ENCODE measurements at regions not wholly inside any gene's neighbourhood (a gene's known extent, or its start where the extent isn't known, plus 50 kb on each side); places are given as distances from the start of the nearest gene placed in this dataset.

DNA sequence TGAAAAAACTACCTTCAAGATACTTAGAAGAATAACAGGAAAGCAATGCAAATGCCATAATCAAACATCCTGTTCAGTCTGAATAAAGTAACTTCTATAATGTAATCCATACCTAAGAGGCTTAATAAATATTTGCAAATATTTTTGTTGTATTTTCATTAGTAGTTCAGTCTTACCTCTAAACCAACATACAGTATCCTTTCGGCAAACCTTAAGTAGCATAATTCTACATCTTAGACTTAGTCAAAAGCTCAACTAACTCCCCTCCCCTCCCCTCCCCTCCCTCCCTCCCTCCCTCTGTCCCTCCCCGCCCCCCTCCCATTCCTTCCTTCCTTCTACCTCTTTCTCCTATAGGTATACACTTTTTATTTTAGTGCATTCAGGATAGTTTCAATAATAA, 1373.2 kb downstream of the SUCLG1 start:
- no peak for DNase-seq

DNA sequence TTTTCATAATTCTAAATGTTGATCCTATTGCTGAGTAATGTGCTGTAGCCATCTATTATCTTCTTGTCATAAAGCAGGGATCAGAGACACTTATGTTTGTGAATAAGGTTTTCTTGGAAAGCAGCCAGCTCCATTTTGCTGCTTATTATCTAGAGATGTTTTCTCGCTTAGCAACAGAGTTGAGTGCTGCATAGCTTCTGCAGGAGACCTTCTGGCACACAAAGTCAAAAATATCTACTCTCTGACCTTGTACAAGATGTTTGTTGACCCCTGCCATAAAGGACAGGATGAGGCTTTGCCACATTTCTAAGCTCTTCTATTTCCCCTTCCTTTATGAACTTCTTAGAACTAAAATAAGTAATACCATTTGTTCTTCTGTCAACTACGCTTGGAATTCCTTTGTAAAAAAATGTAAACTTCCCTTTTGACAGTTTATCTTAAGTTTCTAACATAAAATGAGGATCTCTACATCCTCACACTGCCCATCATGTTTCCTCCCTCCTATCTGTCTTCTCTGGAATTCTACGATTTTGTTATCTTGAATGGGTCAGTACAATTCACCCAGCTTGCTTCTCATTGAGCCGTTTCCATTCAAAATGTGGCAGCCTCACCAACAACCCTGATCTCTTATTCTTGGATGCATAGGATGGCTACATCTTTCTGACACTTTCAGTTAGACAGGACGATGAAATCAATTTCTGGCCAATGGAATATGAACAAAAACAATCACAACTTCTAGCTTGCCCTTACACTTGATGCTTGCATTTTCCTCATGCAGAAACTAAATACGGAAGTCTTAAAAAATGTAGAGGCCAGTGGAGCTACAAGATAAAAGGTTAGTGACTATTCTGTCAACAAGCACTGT, 1377.0 kb downstream of the SUCLG1 start:
- peak; percentile 84 for DNase-seq

DNA sequence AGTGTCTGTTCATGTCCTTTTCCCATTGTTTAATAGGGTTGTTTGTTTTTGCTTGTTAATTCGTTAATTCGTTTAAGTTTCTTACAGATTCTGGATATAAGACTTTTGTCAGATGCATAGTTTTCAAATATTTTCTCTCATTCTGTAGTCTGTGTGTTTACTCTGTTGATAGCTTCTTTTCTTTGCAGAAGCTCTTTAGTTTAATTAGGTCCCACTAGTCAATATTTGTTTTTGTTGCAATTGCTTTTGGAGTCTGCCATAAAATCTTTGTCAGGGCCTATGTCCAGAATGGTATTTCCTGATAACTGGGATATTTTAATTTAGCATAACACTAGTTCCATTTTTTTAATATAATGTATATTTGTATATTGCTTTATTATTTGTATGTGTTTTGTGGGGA, 1380.1 kb downstream of the SUCLG1 start:
- DNase-seq: peak; percentile 20

DNA sequence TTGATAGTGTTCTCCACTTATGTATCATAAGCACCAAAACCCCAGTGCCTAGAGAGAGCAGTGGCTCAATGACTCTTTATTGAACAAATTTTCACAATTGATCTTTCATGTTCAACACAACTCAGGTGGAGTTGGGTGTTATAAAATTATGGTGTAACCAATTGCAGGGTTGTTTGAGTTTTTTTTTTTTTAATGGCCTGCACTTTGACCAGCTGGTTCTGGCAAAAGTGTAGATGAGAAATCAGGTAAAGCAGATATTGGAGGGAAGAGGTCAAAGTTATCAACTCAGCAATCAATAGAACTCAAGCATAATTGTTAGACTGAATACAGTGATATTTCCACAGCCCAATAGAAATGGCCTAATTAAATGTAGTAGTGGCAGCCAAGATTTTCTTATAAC, 1386.3 kb downstream of the SUCLG1 start:
- DNase-seq: no peak

DNA sequence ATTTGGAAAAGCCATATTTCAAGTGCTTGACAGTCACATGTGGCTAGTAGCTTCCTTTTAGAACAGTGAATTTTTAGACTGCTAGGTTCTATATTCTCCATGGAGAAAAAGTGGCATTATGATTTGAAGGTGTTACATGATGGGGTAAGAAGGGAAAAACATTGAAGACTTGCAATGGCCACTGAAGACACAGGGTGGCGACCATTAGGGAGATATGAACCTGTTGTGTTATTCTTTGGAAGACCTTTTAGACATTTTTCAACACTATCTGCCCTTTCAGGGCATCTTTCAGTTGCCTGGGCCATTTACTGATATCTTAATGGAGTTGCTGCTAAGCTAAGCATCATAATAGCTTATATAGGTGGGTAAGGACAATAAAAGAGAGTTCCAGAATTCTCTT, 1387.2 kb downstream of the SUCLG1 start:
- DNase-seq: no peak

DNA sequence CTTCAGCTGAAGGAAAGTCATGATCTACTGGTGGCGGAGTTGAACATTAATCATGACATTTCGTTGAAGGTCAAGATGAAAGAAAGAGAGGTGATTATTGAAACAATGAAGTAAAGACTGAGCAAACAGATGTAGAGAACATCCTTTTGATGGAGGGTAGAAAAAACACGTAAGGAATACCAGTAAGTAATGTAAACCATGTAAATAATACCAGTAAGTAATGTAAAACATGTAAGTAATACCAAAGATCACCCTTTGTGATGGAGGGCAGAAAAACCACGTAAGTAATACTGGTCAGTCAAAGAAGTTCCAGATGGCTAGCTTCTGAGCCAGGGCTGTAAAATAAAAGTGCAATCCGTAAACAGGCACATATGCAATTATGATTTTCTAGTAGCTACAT, 1387.7 kb downstream of the SUCLG1 start:
- DNase-seq: no peak

DNA sequence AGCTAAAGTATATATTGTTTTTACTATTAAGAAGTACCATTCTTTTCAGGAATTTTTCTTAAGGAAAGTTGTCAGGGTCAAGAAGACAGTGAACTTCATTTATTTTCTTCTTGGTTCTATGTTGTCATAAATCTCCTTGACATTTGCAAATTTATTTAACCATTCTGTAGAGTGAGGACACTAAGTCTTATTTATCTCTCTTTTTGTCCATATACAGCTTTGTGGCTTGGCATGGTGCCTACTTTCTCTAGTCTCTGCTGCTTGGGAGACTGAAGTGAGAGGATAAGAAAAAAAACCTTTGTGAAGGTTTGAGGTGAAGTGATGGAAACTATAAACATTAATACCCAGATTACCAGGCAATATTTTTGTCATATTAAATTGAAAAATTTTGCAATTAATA, 1389.4 kb downstream of the SUCLG1 start:
- no peak for DNase-seq

DNA sequence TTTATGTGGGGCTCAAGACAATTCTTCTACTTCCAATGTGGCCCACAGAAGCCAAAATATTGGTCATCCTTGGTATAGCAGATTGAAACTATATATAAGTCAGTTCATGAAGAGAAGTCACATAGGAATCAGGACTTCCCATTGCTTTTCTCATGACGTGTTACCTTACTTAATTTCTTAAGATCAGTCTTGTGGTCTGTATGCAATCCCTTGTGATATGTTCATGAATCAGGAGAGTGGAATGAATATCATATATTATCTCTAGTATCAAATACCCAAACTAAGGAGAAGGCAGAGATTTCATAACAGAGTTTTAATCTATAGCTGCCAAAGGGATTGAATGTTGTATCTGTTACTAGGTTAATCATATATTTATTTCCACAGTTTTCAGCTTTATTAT, 1390.4 kb downstream of the SUCLG1 start:
- DNase-seq: no peak

DNA sequence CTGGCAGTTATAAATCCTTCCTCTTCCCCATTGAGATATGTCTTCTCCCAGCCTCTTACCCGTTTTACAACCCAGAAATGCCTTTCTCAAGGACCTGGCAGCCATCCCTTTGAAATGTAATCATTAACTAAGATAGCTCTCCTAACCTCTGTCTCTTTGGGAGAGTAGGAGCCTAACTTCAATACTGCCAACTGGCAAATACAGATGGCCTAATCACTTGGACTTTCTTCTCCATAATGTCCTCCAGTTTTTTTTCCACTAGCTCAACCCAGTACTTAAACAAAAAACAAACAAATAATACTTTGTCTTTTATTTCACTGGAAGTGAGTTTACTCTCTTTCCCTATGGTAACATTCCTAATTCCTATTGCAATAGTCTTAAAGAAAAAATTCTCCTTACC, 1391.1 kb downstream of the SUCLG1 start:
- DNase-seq: no peak

DNA sequence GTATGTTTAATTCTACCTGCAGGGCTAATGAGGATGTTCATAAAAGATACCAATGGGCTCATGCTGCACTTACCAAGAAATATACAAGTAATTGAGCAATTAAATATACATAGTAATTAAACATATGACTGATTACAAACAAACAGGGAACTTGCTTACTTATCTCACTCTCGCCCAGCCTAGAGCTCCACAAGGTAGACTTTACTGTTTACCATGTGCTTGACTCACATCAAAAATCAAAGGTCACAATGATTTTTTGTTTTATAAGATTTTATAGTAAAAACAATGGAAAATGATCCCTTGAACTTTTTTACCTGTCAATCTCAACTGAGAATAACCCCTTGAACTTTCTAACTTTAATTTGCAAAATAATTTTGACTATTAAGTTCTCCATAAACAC, 1395.1 kb downstream of the SUCLG1 start:
- no peak for DNase-seq

DNA sequence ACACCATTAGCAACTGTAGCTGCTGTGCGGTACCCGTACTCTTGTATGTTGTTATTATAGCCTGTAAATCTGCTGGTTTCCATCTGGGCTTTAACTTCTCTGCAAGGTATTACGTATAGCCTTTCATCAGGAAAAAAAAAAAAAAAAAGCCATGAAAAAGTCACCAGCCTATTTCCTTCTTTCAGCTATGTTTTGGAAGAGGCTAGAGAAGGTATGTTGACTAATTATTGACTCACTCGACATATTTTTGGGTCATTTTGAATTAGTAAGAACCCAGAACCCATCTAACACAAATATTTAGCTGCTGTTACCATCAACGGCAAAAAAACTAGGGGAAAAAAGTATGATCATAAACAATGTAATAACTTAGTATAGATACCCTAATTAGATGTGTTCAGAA, 1395.6 kb downstream of the SUCLG1 start:
- DNase-seq: no peak

DNA sequence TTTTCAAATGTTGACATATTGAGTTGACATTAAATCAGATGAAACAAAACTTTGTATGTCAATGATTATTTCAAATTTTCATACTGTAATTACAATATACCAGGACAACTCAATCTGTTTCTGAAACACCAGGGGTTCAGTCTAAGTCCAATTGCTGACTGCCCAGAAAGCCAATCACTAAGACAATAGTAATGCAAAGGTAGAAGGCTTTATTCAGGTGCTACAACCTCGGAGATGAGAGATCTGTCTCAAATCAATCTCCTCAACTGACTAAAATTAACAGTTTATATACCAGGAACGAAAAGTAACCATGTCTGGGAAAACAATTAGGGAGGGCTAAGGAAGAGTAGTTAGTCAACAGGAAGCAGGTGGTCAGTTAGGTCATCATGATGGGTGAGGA, 1400.4 kb downstream of the SUCLG1 start:
- no peak for DNase-seq

DNA sequence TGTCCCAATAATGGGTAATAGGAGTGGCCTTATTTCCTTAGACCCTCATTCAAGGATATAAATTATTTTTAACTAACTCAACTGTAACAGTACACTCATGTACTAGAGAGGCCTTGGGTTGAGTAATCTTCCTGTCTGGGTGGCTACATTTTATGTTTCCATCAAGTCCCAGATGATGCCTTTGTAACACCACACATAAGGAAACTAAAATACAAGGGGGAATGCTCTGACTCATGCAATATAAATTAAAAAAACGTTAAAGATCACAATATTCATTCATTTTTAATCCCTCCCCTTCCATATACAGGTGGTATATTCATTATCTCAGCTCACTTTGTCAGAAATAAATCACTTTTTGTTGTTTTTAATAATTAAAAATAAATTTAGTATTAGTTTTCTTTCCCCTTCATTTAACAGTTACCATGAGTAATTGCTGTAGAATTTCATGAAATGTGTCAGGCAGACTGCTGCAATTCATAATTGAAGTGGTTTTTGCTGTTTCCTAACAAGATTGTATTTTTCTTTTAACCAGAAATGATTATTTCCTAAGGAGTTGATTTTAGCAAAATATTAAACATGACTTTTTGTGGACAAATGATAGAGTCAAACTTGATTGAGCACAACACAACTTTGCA, 1403.6 kb downstream of the SUCLG1 start:
- no peak for DNase-seq

DNA sequence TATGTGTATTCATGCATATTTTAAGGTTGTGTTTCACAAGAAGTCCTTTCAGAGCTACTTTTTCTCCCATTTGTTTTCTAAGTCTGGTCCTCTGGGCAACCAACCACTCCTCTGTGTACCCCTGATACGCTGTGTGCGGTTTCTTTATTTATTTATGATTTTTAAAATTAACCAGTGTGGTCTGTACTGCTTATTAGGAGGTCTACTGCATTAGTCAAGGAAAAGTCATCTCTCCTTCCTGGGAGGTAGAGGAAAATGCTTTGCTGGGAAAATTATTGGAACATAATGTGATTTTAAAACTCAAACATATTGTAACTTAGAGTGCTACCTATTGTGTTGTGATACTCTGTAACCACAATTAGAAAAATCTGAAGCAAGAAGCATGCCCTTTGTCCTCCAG, 1404.3 kb downstream of the SUCLG1 start:
- DNase-seq: no peak

DNA sequence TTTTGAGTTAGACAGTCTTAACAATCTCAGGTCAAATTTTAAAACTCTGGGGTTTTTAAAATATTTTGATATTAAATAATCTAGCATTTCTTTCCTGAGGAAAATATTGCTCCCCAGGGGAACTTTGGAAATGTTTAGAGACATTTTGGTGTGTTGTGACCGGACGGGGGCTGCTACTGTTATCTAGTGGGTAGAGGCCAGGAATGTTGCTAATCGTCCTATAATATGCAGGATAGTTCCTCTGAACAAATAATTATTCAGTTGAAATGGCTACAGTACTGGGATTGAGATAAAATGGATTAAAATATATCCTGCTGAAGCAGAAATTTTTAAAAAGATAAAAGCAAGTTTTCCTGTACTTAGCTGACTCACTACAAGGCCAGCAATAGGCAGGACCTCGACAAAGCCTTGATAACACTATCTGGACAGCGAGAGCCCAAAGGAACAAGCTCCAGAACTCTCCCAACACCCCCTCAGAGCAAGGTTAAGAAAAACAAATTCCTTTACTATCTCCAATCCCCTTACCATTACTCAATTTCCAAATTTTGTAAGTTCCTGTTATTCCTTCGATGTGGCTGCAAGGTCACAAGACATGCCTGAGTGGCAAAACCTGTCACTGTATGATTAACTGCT, 1407.4 kb downstream of the SUCLG1 start:
- DNase-seq: no peak

DNA sequence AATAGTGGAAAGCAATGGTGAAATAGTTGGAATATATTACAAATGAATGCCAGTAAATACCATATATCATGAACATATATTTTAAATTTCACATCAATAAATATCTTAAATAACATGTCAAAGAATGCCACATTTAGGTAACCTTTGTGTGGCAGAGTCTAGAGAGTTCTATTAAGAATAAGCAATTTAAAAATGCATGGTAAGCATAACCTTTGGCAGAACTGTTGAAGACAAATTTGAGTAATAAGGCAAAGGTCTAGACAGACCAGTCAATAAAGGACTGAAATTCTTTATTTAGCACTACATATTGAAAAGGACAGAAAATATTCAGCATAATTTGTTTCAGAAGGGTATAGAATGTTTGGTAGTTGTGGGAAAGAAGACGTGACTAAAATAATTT, 1417.0 kb downstream of the SUCLG1 start:
- DNase-seq: no peak

DNA sequence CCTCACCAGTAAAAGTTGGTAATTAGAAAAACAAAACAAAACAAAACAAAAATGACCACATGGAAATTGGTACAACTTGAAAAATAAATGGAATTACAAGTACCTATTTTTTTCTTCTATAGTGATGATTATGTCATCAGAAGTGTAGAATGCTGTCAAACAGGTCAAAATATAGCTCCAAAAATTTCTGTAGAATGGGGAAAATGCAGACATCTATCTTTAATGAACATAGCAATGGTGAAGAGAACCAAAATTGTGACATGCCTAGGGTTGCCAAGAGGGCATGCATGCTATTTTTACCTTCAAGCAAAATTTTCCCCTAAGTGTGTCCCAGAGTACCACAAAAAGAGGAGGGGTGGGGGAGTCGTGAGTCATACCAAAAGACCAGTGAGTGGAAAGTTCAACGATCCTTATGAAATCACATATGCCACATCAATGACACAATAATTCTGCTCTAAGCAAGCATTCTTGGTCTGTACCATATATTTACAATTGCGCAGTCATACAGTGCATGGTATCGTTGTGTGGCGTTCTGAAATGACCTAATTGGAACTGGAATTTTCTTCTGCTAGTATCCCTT, 1436.4 kb downstream of the SUCLG1 start:
- DNase-seq: no peak

DNA sequence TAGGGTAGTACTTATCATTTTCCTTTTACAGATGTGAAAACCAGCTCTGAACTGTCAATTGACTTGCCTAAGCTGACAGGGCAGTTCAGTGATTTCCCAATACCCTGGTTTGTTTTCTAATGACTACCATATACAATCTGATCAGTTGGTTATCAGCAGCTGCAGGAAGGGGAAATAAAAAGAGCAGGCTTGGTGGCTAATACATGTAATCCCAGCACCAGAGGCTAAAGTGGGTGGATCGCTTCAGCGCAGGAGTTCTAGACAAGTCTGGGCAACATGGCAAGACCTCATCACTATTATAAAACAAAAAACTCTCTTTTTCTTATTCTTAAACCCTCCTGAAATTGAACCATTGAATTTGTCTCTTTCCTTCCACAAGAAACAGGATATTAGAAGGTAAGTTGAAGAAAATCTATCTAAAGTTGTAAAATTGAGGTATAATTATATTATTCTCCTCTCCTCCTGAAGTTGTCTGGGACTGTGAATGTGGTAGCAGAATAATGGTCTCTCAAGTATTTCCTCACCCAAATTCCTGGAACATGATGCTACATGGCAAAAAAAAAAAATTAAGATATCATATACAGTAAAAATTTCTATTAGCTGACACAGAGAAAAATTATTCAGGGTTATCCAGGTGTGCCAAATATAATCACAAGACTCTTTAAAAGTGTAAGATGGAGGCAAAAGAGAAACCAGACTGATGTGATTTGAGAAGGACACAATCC, 1441.6 kb downstream of the SUCLG1 start:
- no peak for DNase-seq

DNA sequence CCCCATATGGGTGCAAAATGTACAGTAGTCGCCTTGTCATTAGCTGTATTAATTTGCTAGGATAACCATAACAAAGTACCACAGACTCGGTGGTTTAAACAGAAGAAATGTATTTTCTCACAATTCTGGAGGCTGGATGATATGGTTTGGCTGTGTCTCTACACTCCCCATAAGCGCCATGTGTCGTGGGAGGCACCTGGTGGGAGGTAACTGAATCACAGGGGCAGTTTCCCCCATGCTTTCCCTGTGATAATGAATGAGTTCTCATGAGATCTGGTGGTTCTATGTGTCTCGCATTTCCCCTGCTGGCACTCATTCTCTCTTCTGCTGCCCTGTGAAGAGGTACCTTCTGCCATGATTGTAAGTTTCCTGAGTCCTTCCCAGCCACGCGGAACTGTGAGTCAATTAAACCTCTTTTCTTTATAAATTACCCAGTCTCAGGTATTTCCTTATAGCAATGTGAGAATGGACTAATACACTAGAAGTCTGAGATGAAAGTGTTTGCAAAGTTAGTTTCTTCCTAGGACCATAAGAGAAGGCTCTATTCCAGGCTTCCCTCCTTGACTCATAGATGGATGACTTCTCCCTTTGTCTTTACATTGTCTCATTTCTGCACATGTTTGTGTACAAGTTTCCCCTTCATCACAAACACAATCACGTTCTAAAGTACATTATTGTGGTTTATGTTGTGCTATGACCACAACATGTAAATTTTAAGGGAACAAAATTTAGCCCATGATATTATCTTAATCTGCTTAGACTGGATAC, 1442.6 kb downstream of the SUCLG1 start:
- DNase-seq: no peak

DNA sequence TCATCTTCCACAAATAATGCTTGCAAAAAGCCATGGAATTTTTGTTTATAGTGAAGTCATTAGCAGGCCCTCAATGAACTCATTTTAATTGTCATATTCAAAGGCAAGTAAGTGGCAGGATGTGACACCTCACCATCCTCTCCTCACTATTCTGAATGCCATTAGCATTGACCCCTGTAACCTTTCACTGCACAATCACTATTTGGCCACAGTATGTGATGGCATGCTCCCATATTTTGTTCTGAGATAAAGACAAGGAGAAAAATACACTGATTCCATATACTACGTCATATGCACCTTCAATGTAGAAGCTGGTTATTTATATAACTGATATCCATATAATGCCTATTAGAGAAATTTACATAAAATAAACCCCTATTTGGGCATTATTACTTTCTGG, 1443.2 kb downstream of the SUCLG1 start:
- DNase-seq: no peak

DNA sequence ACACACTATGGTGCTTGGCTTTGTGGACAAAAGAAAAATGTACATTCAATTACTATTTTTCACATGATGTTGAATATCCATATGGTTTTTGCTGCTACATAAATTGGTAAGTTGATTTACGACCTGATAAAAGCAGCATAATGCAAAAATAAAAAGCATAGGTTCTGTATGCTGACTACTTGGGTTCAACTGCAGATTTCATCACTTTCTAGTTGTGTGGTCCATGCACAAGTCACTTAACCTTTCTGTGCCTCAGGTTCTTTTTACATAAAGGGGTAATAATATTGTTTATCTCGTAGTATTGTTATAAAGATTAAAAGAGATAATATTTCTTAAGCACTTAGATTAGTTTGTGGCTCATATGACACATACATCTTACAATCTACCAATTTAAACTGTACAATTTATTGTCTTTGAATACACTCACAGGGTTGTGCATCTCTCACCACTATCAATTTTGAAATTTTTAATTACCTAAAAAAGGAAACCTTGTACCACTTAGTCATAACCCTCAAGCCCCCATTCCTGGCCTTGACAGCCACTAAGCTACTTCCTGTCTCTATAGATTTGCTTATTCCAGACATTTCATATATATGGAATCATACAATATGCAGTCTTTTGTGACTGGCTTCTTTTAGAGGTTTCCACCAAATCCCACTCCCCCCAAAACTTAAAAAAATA, 1443.9 kb downstream of the SUCLG1 start:
- DNase-seq: no peak

DNA sequence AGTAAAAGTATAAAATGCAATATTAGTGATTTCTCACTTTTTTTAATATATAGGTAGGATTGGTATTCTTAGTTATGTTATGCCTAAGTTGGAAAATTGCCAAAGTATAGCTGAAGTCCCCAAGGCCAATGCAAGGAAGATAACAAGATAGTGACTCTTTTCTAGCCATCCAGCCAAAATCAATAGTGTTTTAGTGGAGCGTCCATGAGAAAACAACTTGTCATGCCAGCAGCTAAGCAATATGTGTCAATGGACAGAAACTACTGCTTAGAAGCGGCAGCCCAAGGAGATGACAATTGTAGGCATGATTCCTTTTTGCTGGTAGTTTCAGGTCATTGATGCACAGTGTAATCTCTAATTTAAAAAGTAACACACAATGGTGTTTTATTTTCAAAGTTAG, 1444.6 kb downstream of the SUCLG1 start:
- no peak for DNase-seq

All from NCI-H1092 treated with DMSO at 0.1 percent for 48 hours (cell line).